Stimulated activated CD4-positive, alpha-beta T cell treated with anti-CD3 and anti-CD28 coated beads, Interleukin-4, amount 100 ng/mL, for 1 hour (primary cell): ENCODE measurements at regions not wholly inside any gene's neighbourhood (a gene's known extent, or its start where the extent isn't known, plus 50 kb on each side); places are given as distances from the start of the nearest gene placed in this dataset.

Experiments
- DNase-seq: peaks from one replicate; pipeline ENCODE4 v3.0.0-alpha.2; 2020

DNA sequence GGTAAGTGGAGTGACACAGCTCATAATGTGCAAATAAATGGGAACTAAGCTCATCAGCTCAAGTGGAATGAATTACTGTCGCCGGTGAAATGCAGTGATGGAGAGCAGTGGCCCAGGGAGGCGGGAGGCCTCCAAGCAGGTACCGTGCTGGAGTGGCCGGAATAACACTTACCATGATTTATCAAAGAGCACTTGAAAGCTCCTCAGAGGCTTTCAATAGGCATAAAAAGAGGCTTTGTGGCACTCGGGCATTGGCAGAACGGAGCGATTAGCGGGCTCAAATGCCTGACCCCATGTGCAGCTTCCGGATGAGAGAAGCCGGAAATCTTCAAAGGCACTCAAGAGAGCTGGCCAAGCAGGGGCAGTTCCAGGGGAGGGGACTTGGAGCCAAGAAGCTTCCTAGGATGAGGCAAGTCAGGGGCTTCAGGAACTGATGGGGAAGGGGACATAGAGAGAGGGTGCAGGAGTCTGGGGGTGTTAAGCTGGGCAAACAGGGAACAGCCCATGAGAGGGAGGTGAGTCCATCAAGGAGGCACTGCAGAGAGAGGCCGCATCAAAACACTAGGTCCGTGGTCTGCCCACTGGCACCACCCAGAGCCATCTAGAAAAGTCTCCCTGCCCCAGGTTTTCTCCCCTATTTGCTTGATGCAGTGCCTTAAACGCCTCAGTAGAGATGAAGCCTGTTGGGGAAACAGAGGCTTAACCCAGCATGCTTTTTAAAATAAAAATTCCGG, 144.0 kb upstream of the IRX6 start:
- DNase-seq = no peak

- DNase-seq = no peak
Measured at GRCh38 chr16:55184052-55184451, 140.0 kb upstream of the IRX6 start.

DNA sequence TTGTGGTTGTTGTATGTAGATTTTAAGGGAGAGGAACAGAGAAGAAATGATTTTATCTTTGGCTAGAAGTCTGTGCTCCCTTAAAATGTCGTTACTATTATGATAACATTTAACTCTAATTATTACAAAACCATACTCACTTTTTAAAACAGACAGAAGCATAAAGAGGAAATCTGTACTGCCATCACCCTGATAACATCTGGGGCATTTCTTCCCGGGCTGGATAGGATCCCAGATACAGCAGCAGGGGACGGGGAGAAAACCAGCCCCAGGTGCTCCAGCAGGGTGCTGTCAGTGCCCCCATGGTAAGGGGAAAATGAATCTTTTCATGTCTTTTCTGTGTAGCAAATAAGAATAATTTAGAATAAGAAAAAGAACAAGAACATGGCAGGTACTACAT, 139.4 kb upstream of the IRX6 start:
- no peak for DNase-seq

- no peak for DNase-seq
Measured at GRCh38 chr16:55189224-55189623, 134.8 kb upstream of the IRX6 start.

GRCh38 chr16:55189682-55190636, 134.0 kb upstream of the IRX6 start:
- DNase-seq = no peak

GRCh38 chr16:55192734-55193133, 131.3 kb upstream of the IRX6 start:
- DNase-seq = no peak

- DNase-seq = no peak
Measured at GRCh38 chr16:55203570-55203969, 120.4 kb upstream of the IRX6 start.

DNA sequence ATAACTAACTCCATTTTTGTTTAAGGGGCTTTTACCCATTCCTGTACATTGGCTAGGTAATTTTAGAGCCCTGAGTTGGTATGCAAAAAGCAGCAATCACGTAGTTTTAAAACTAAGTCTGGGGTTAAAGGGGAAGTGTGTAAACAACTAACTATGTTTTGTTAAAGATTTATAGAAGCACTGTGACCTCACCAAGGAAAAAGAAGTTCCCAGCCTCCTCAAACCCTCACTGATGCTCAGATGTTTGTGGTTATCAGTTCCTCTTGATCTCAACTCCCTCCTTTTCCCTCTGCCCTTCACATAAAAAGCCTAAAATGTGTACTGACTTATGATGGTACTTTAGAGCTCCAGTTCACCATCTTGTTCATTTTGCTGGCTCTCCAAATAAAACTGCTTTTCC, 119.9 kb upstream of the IRX6 start:
- no peak for DNase-seq

DNA sequence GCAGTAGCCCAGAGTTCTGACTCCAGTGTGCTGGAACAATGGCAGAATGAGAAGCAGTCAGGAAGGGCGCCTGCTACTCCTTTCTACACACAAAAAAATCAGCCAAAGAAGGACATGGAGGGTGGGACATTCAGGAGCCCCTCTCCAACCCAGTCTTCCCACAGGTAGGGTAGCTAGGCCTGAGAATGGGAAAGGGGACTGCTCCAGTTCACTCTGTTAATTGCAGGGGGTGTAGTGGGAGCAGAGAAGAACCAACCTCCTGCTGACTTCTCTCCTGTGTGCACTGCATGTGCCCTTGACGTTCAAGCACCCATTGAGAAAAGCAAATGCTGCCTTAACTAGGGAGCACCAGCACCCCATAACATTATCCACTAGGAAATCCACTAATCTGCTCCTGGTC, 119.1 kb upstream of the IRX6 start:
- no peak for DNase-seq

- DNase-seq = no peak
Measured at GRCh38 chr16:55207693-55208428, 116.1 kb upstream of the IRX6 start.

DNA sequence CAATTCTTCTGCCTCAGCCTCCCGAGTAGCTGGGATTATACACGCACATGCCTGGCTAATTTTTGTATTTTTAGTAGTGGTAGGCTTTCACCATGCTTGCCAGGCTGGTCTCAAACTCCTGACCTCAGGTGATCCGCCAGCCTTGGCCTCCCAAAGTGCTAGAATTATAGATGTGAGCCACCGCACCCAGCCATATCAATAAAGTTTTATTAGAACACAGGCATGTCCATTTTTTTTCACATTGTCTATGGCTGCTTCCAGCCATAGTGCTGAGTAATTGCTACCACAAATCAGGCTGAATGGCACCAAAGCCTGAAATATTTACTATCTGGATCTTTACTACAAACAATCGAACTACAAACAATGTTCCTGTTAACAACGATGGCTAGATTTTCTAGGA, 114.4 kb upstream of the IRX6 start:
- DNase-seq = no peak

- DNase-seq = no peak
Measured at GRCh38 chr16:55212791-55213190, 111.2 kb upstream of the IRX6 start.

DNA sequence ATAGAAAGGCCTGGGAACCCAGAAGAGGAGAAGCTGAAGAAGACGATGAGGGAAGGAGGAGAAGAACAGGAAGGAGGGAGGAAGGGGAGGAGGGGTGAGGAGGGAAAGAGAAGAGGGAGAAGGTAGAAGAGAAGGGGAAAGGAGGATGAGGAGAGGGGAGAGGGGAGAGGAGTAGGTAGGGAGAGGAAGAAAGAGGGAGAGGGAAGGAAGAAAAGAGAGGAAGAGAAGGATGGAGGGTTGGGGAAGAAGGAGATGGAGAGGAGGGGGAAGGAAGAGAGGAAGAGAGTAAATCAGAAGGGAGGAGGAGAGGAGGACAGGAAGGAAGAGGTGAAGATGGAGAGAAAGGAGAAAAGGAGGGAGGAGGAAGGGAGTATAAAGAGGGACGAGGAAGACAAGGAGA, 109.6 kb upstream of the IRX6 start:
- no peak for DNase-seq

DNA sequence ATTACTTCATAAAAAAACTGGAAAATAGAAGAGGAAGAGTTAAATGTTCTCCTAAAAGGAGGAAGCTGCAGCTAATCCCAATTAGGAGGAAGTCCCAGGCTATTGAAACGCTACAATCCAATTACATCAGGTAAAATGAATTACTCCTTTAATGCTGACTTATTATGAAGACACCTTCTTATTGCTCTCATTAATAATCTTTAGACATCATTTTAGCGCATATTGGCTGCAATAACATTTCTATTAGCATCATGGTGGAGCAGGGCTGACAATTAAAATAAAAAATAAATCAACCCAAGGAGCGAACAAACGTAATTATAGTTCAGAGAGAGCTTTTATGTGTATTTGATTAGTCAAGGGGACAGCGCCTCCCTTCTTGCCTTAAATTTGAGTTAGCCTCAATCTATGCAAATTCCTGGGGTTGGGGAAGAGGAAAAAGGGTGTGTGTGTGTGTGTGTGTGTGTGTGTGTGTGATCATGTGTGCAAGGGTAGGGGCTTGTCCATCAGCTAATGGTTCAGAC, 109.0 kb upstream of the IRX6 start:
- no peak for DNase-seq

DNA sequence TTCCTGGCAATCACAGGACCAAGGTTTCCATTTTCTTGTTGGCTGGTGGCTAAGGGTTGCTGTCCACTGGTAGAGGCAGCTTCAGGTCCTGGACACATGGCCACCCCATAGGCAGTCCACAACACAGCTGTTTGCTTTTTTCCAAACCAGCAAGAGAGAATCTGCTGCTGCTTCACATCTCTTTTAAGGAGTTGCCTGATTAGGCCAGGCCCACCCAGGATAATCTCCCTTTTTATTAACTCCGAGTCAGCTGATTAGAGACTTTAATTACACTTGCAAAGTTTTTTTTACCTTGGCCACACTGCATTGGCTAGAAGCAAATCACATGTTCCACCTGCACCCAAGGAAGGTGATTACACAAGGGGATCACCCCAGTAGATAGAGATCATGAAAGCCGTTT, 106.6 kb upstream of the IRX6 start:
- no peak for DNase-seq

DNA sequence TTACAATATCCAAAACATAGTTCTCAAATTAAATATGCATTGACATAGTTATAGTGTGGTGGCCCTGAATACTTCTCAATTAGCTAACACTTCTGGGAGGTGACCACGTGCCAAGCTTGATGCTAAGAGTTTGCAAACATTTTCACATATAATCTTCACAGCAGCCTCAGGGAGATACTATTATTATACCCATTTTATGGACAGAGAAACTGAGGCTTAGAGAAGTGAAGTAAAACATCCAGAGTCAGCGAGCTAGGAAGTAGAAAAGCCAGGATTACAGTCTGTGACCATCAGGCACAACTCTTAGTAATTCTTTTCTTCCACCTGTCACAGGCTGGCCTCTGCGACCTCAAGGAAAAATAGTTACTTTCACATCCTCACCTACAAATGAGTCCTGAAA, 102.2 kb upstream of the IRX6 start:
- DNase-seq = no peak

DNA sequence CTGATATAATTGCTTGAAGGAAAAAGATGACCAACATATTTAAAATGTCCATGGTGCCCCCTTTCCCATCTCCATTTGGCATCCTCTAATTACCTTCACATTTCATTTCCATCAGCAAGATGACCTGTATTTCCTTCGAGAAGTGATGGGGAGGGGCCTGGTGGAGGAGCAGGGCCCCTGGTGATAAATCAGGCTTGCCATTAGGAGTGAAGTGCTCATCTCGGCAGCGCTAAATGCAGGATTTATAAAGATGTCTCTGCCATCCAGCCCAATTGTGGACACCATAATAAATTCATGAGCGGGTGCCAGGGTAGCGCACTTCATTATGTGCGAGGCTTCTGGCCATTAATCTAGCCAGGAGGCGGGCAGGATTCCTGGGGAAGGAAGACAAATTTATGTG, 101.5 kb upstream of the IRX6 start:
- no peak for DNase-seq

DNA sequence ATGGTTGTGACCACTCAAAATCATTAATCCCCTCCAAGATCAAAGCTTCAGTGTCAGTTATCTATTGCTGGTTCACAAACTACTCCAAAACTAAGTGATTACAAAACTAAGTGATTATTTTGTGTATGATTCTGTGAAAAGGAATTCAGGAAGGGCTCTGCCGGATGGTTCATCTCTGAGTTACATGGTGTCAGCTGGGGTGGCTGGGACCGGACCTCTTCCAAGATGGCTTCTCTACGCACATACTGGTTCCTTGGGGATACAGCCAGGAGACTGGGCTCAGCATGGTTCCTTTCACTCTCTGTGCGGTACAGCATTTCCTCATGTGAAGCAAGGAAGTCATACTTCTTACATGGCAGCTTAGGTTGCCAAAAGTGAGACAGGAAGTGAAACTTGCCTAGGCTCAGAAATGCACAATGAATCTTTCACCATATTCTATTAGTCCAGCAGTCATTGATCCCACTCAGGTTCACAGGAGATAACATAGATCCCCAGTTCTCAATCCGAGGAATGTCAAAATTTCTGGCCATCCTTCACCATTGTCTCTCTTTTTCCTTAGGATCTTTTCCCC, 97.9 kb upstream of the IRX6 start:
- no peak for DNase-seq

DNA sequence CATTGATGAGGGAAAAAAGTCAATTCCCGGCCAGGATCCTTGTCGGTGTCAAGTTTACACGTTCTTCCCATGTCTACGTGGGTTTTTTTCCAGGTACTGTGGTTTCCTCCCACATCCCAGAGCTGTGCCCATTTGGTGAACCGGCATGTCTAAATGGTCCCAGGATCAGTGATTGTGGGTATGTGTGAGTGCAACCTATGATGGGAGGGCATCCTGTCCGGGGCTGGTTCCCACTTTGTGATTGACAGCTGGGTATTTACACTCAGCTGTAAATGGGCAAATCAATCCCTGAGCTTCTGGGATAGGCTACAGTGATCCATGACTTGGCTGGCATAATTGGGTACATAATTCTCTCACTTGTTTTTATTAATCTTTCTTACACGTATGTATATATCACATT, 91.2 kb upstream of the IRX6 start:
- DNase-seq = no peak

DNA sequence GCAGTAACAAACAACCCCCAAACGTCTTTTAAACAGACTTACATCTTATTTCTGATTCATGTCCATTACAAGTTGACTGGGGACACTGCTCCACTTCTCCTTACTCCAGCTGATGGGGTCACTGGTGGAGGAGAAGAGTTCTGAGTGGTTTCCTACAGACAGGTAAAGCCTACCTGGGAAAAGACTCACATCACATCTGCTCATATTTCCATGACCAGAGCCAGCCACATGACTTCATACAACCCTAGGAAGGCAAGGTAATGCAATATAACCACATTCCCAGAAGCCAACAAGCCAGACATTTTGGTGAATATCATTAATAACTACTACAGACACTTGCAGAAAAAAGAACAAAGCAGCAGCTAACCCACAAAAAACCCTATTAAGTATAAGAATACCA, 90.5 kb upstream of the IRX6 start:
- DNase-seq = no peak

- no peak for DNase-seq
Measured at GRCh38 chr16:55236655-55237054, 87.3 kb upstream of the IRX6 start.

DNA sequence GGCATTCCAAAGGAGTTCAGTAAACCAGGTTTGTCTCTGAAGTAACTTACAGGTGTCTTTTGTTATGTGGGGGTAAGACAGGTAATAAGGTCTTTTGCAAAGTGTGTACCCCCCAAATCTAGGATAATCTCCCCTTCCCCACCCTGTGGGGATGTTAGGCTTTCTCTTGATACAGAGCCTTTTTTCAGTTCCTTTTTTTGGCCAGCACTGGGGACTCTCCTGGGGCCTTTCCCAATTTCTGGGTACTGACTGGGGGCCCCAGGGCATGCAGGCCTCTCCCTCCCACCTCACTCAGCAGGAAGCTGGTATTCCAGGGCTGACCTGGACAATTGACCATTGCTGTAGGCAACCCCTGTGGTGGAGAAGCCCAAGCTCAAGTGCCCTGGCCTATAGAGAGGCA, 84.3 kb upstream of the IRX6 start:
- no peak for DNase-seq

DNA sequence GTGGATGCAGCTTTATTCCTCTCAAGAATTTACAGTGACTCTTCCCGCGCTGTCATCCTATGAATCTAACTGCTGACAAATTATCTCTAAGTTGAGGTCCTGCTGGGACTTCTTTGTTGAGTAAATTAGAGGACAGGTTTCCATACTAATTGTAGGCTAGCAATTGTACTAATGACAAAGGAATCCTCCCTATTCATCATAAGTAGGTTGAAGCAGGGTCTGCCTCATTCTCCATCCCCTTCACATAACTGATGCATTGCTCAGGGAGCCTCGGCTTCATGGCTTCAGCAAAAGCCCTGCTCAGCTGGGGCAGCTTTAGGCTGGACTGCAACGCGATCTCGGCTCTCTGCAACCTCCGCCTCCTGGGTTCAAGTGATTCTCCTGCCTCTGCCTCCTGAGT, 83.1 kb upstream of the IRX6 start:
- no peak for DNase-seq
